ENCODE measurements at regions not wholly inside any gene's neighbourhood (a gene's known extent, or its start where the extent isn't known, plus 50 kb on each side); places are given as distances from the start of the nearest gene placed in this dataset.

DNA sequence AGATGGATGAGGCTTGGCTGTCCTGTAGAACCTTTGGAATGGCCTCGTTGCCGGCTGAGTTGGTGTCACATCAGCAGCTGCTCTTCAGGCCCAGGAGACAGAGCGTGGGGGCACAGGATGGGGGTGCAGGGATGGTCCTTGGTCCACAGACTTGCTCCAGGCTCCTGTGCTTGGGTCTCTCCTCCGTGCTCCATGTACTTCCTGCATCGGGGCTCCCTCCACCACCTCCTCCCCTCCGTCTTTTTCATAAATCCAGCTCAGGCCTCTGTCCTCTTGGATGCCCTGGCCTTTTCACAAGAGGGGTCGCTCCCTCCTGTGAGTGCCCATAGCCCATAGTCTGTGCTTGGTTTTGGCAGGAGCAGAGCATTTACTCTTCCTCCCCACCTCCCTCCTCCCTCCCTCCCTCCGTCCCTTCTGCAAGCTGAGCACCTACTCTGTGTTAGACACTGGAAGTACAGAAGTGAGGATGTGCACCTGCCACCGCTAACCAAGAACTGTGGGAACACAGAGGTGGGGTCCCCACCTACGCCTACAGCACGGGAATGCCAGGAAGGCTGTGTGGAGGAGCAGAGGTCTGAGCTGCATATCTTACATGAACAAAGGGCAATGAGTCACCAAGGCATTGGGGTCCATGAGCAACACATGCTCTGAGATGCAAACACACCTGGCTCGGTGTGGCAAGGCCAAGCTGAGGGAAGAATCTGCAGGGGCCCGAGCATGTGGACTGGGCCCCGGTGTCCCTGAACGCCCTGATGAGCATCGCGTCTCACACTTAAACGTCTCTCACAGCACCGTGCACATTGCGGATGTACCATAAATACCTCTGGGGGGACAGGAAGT is 458.7 kb upstream of the HS6ST1 start:
- no peak for DNase-seq (ENCODE audit: low read depth in 2 of 2)
- TF ChIP-seq, protein P1, sequence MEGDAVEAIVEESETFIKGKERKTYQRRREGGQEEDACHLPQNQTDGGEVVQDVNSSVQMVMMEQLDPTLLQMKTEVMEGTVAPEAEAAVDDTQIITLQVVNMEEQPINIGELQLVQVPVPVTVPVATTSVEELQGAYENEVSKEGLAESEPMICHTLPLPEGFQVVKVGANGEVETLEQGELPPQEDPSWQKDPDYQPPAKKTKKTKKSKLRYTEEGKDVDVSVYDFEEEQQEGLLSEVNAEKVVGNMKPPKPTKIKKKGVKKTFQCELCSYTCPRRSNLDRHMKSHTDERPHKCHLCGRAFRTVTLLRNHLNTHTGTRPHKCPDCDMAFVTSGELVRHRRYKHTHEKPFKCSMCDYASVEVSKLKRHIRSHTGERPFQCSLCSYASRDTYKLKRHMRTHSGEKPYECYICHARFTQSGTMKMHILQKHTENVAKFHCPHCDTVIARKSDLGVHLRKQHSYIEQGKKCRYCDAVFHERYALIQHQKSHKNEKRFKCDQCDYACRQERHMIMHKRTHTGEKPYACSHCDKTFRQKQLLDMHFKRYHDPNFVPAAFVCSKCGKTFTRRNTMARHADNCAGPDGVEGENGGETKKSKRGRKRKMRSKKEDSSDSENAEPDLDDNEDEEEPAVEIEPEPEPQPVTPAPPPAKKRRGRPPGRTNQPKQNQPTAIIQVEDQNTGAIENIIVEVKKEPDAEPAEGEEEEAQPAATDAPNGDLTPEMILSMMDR (IDR thresholded peaks at IDR 0.05; ENCODE audit: low read depth, low read length) = no peak
- H3K4me3 ChIP-seq (replicated peaks in 1 of 2; ENCODE audit: low read depth in 2 of 2, low read length in 2 of 2) = no peak overlapping the region

DNA sequence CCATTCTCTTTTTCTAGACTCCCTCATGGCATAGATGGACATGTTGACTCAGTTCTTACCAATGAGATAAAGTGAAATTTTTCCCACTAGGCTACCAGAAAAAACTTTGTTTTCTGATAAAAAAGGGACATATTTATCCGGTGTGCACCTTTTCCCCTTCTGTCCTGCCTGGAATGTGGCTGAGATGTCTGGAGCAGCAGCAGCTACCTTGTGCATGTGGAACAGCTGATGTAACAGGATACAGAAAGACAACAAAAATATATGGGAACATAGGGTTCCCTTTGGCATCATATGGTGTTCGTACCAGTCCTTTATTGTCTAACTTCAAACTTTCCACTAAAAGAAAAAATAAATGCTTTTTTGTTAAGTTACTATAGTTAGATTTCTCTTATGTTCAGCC is 460.2 kb upstream of the HS6ST1 start:
- no peak overlapping the region for H3K4me3 ChIP-seq (replicated peaks in 1 of 2; ENCODE audit: low read depth in 2 of 2, low read length in 2 of 2)
- TF ChIP-seq, protein P1 (IDR thresholded peaks at IDR 0.05; ENCODE audit: low read depth, low read length) = no peak
- no peak for DNase-seq (ENCODE audit: low read depth in 2 of 2)

DNA sequence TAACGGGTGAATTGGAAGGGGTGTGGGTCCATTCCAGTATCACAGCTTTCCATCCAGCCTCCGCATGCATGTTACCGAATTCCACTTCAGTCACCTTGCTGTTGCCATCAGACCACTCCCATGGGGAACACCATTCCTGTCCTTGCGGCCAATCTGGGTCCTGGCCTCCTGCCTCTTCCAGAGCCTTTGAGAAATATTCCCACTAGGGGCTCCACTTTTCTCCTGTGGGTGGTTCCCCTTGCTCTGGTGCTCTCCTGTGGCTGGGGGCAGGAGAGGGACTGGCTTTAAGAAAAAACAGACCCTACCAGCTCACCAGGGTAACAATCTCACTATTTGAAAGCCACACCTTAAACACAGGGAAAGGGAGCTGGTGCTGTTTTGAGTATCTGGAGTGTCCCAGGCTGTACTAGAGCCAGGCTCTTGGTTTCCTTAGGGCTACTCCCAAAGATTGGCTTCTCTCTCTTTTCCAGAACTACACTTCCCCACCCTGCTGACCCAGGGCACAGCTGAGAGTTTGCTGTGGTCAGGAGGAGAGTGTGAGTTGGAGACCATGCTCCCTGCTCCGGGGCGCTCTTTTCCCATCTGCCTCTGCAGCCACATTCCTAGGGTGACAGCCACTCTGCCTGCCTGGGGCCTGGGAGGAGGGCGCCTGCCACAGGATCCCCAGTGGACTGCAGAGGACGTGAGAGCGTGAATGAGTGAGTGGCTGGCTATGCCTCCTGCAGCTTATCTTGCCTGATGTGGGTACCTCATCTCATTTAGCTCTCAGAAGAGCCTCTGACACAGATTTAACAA is 460.8 kb upstream of the HS6ST1 start:
- DNase-seq (ENCODE audit: low read depth in 2 of 2) = no peak

DNA sequence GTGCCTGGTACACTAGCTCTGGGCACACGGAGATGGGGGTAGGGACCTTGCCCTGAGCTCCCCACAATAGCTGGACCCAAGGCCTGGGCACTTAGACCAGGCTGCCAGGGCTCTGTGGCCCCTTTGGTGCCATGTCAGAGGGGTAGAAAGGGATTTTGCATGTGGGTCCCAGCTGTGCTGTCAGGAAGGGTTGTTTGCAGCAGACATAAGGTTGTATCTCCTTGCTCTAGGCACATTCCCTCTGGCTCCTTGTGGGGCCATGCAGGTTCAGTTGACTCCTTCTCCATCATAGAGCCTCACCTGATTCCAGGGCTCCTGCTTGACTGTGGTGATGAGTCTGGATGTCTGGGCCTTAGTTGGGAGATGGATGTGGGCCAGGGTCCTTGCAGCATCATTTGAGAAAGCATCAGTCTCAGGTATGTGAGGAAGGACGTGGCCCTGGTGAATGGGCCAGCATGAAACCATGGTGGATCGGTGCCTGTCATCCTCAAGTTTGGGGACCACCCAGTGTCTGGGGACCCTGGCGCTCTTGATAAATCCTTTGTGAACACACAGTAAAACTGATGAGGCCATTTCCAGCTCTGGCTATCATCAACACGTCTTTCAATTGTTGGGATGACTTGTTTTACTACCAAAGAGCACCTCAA is 461.9 kb upstream of the HS6ST1 start:
- DNase-seq (ENCODE audit: low read depth in 2 of 2) = no peak
- TF ChIP-seq, protein P1 (IDR thresholded peaks at IDR 0.05; ENCODE audit: low read depth, low read length) = no peak
- no peak overlapping the region for H3K4me3 ChIP-seq (replicated peaks in 1 of 2; ENCODE audit: low read depth in 2 of 2, low read length in 2 of 2)

More for the DNA sequence above, 460.8 kb upstream of the HS6ST1 start:
- TF ChIP-seq, protein P1 (IDR thresholded peaks at IDR 0.05; ENCODE audit: low read depth, low read length) = no peak
- H3K4me3 ChIP-seq (replicated peaks in 1 of 2; ENCODE audit: low read depth in 2 of 2, low read length in 2 of 2) = no peak overlapping the region

DNA sequence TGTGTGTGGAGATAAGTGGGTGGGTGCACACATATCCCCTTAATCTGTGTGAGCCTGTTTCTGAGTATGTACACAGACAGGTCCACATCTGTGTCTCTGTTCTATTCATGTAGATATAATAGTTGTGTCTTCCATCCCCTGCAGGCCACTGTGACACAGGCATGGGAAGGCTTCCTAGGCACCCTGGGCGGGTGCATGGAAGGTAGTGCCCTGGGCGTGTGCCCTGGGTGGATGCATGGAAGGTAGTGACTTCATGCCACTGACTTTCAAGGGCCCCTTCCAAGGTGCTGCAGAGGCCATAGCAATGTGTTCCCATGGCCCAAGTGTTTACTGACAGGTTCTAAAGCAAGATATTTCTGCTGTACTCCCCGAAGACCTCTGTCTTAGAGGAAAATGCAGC is 462.5 kb upstream of the HS6ST1 start:
- DNase-seq (ENCODE audit: low read depth in 2 of 2) = no peak
- H3K4me3 ChIP-seq (replicated peaks in 1 of 2; ENCODE audit: low read depth in 2 of 2, low read length in 2 of 2) = no peak overlapping the region
- TF ChIP-seq, protein P1 (IDR thresholded peaks at IDR 0.05; ENCODE audit: low read depth, low read length) = no peak

DNA sequence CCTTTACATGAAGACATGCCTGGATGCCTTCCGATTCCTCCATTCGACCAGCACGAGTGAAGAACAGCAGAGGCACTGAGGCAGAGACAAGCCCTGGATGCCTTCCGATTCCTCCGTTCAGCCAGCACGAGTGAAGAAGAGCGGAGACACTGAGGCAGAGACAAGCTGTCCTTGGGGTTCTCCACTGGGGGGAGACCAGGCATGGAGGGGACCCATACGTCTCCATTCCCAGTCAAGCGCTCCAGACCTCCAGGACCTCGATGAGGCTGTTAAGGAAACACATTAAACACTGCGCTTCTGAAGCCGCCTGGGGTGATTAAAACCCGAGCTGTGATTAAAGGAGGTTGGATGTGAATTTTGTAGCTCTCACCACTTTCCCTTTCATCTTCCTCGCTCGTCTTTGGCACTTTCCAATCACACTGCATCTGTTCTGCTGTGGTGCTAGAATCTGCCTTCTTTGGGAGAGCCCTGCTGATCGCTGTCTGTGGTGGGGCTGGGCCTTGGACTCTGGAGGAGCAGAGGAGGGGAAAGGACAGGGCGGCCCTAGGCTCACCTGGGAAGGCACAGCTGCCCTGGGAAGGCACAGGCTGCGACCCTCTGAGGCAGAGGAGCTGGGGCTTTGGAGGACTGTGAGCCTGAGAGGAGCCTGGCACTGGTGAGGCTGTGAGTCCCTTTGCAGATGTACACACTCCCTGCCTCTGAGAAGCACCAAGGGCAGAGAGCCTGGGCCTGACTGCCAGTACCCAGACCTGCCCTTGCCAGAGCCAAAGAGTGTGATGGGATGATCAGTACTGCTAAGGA is 463.1 kb upstream of the HS6ST1 start:
- no peak for DNase-seq (ENCODE audit: low read depth in 2 of 2)
- TF ChIP-seq, protein P1 (IDR thresholded peaks at IDR 0.05; ENCODE audit: low read depth, low read length) = no peak
- H3K4me3 ChIP-seq (replicated peaks in 1 of 2; ENCODE audit: low read depth in 2 of 2, low read length in 2 of 2) = no peak overlapping the region
